HEK293T (cell line): ENCODE measurements at regions not wholly inside any gene's neighbourhood (a gene's known extent, or its start where the extent isn't known, plus 50 kb on each side); places are given as distances from the start of the nearest gene placed in this dataset.

ENCODE experiments used
- CTCF ChIA-PET: fragments of 350-600 bp; formaldehyde crosslinking; extraction: SDS; loops from one replicate; lab custom pipeline; 2021; ENCODE audit warnings: antibody characterized with exemption, inconsistent platforms; lab: Yijun Ruan, JAX
- POLR2A ChIA-PET: fragments of 350-600 bp; formaldehyde crosslinking; extraction: SDS; loops from one replicate; lab custom pipeline; 2020; ENCODE audit warnings: antibody characterized with exemption, inconsistent platforms; lab: Yijun Ruan, JAX
- DNase-seq: peaks from one replicate; pipeline ENCODE4 v3.0.0; 2012; ENCODE audit warnings: mixed read lengths; ENCODE audit errors: extremely low spot score
- ARNT ChIP-seq: fragments of 450-650 bp; IDR thresholded peaks from 2 replicates; pipeline ENCODE4 v1.6.1; 2017; ENCODE audit warnings: mild to moderate bottlenecking
- BHLHE40 ChIP-seq: fragments of 450-650 bp; IDR thresholded peaks from 2 replicates; pipeline ENCODE4 v1.6.1; 2016; ENCODE audit warnings: mild to moderate bottlenecking, moderate library complexity, borderline replicate concordance
- CTBP1 ChIP-seq: fragments of 450-650 bp; IDR thresholded peaks from 2 replicates; pipeline ENCODE4 v1.6.1; 2016; ENCODE audit warnings: borderline replicate concordance
- ELF4 ChIP-seq: fragments of 450-650 bp; IDR thresholded peaks from 2 replicates; pipeline ENCODE4 v1.6.1; 2017; ENCODE audit warnings: antibody characterized with exemption
- FOXA1 ChIP-seq: fragments of 450-650 bp; IDR thresholded peaks from 2 replicates; pipeline ENCODE4 v1.6.1; 2016; ENCODE audit warnings: mild to moderate bottlenecking
- FOXK2 ChIP-seq: fragments of 450-650 bp; IDR thresholded peaks from 2 replicates; pipeline ENCODE4 v1.6.1; 2016; ENCODE audit warnings: mild to moderate bottlenecking
- FOXM1 ChIP-seq: fragments of 450-650 bp; IDR thresholded peaks from 2 replicates; pipeline ENCODE4 v1.6.1; 2017; ENCODE audit warnings: mild to moderate bottlenecking, borderline replicate concordance
- HDGF ChIP-seq: fragments of 450-650 bp; IDR thresholded peaks from 2 replicates; pipeline ENCODE4 v1.6.1; 2017; ENCODE audit warnings: antibody characterized with exemption, borderline replicate concordance
- L3MBTL2 ChIP-seq: fragments of 450-650 bp; conservative IDR thresholded peaks from 2 replicates; pipeline ENCODE4 v1.6.1; 2016; ENCODE audit warnings: mild to moderate bottlenecking
- LEF1 ChIP-seq: fragments of 450-650 bp; IDR thresholded peaks from 2 replicates; pipeline ENCODE4 v1.6.1; 2017; ENCODE audit warnings: mild to moderate bottlenecking, borderline replicate concordance
- NFRKB ChIP-seq: fragments of 450-650 bp; IDR thresholded peaks from 2 replicates; pipeline ENCODE4 v1.6.1; 2016; ENCODE audit warnings: mild to moderate bottlenecking, moderate library complexity
- SP1 ChIP-seq: fragments of 450-650 bp; IDR thresholded peaks from 2 replicates; pipeline ENCODE4 v1.6.1; 2017
- SUZ12 ChIP-seq: fragments of 450-650 bp; IDR thresholded peaks from 2 replicates; pipeline ENCODE4 v1.6.1; 2016; ENCODE audit warnings: mild to moderate bottlenecking
- TARDBP ChIP-seq: fragments of 450-650 bp; IDR thresholded peaks from 2 replicates; pipeline ENCODE4 v1.6.1; 2016
- ZNF384 ChIP-seq: fragments of 450-650 bp; IDR thresholded peaks from 2 replicates; pipeline ENCODE4 v1.6.1; 2016
- TF ChIP-seq, protein P1 (sequence below): fragments of 450-650 bp; IDR thresholded peaks from 2 replicates; pipeline ENCODE4 v1.6.1; 2016

- TF ChIP-seq NFRKB: no peak
- no peak for TF ChIP-seq CTBP1
- no peak for DNase-seq
- ChIA-PET POLR2A (no interaction called here), CTCF (no interaction called here)
These were observed 636.5 kb upstream of the SLIT2 start for GRCh38 chr4:19615086-19615689.

- POLR2A ChIA-PET: no interaction called here
- CTCF ChIA-PET: no interaction called here
- no peak for TF ChIP-seq HDGF
- no peak for TF ChIP-seq ZNF384
- TF ChIP-seq, protein P1, sequence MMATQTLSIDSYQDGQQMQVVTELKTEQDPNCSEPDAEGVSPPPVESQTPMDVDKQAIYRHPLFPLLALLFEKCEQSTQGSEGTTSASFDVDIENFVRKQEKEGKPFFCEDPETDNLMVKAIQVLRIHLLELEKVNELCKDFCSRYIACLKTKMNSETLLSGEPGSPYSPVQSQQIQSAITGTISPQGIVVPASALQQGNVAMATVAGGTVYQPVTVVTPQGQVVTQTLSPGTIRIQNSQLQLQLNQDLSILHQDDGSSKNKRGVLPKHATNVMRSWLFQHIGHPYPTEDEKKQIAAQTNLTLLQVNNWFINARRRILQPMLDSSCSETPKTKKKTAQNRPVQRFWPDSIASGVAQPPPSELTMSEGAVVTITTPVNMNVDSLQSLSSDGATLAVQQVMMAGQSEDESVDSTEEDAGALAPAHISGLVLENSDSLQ: no peak
- no peak for TF ChIP-seq FOXA1
- no peak for TF ChIP-seq ARNT
- no peak for TF ChIP-seq LEF1
- no peak for TF ChIP-seq FOXM1
- no peak for TF ChIP-seq SUZ12
- TF ChIP-seq SP1: no peak
- no peak for DNase-seq
These were observed 637.5 kb upstream of the SLIT2 start for GRCh38 chr4:19614171-19614570.

DNA sequence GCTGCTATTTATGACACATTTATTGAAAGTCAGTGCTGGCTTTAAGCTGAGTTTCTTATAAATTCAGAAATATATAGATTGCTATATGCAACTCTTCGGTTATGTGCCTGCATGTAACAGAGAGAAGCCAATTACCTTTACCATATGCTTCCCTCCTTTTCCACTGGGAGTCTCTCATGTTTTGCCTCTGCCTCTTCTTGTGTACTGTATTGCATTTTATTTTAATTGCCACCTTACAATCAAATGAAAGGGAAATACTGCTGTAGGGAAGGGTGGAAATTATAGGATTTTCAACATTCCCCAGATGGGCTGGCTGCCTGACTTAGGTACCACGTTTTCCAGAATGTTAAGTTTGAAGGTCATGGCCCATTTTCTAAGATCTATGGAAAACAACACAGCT is 655.4 kb upstream of the SLIT2 start:
- TF ChIP-seq HDGF: no peak
- TF ChIP-seq FOXM1: no peak
- no peak for TF ChIP-seq ELF4
- TF ChIP-seq LEF1: no peak
- no peak for TF ChIP-seq SUZ12
- TF ChIP-seq ARNT: no peak
- TF ChIP-seq SP1: no peak
- TF ChIP-seq, protein P1: no peak
- no peak for TF ChIP-seq BHLHE40
- ChIA-PET POLR2A (no interaction called here), CTCF (interaction anchor here (0.6 kb wide), 1 partner anchor 36 kb away, joined by 3 read pairs; no protein-coding TSS in a partner anchor)
- DNase-seq: no peak

- ChIA-PET CTCF (no interaction called here), POLR2A (no interaction called here)
These were observed 659.3 kb upstream of the SLIT2 start for GRCh38 chr4:19592391-19592790.

GRCh38 chr4:19583827-19584569 is 667.7 kb upstream of the SLIT2 start:
- CTCF ChIA-PET: no interaction called here

More at GRCh38 chr4:19592391-19592790, 659.3 kb upstream of the SLIT2 start:
- no peak for DNase-seq
- TF ChIP-seq ELF4: no peak
- TF ChIP-seq NFRKB: no peak
- TF ChIP-seq ZNF384: no peak
- TF ChIP-seq CTBP1: no peak
- TF ChIP-seq FOXA1: no peak
- TF ChIP-seq HDGF: no peak
- TF ChIP-seq TARDBP: no peak
- TF ChIP-seq L3MBTL2: no peak
- TF ChIP-seq FOXK2: no peak
- no peak for TF ChIP-seq LEF1
- TF ChIP-seq, protein P1: no peak
- no peak for TF ChIP-seq BHLHE40
- TF ChIP-seq SUZ12: no peak
- TF ChIP-seq FOXM1: no peak
- no peak for TF ChIP-seq ARNT

GRCh38 chr4:19580095-19580494 is 671.6 kb upstream of the SLIT2 start:
- POLR2A ChIA-PET: no interaction called here
- CTCF ChIA-PET: no interaction called here
- TF ChIP-seq, protein P1: no peak
- TF ChIP-seq SP1 (no peak), BHLHE40 (no peak), ARNT (no peak), ELF4 (no peak), FOXM1 (no peak), L3MBTL2 (no peak), SUZ12 (no peak), HDGF (no peak), FOXK2 (no peak), ZNF384 (no peak), TARDBP (no peak), LEF1 (no peak), FOXA1 (no peak)
- no peak for DNase-seq

More at GRCh38 chr4:19583827-19584569, 667.7 kb upstream of the SLIT2 start:
- TF ChIP-seq LEF1: no peak
- no peak for TF ChIP-seq BHLHE40
- no peak for TF ChIP-seq ZNF384
- no peak for TF ChIP-seq HDGF
- DNase-seq: no peak
- POLR2A ChIA-PET: no interaction called here
